ENCODE measurements at regions not wholly inside any gene's neighbourhood (a gene's known extent, or its start where the extent isn't known, plus 50 kb on each side); places are given as distances from the start of the nearest gene placed in this dataset.

GRCh38 chr4:123559955-123560871 is 163.6 kb downstream of the SPRY1 start:
- in situ Hi-C loops (cut with HindIII; ENCODE audit: low pct_ligation_motif_present, low sequenced_read_pairs), result no loop called here
- Histone ChIP-seq H3K27ac (no peak overlapping the region), H3K4me3 (ENCODE audit: low read depth, low read length) (no peak overlapping the region), H3K27me3 (replicated peaks) (no peaks in the 10 kb centered on the region), H3K36me3 (replicated peaks) (no peaks in the 10 kb centered on the region)
- peak; percentile 3 for DNase-seq
- TF ChIP-seq CTCF (IDR thresholded peaks at IDR 0.05; ENCODE audit: low read depth, low read length, missing control alignments), result no peak

GRCh38 chr4:123561525-123561924 is 164.9 kb downstream of the SPRY1 start:
- Histone ChIP-seq H3K36me3 (replicated peaks) (no peaks in the 10 kb centered on the region), H3K27me3 (replicated peaks) (no peaks in the 10 kb centered on the region), H3K27ac (no peak overlapping the region), H3K4me3 (ENCODE audit: low read depth, low read length) (no peak overlapping the region)
- DNase-seq, result no peak
- no peak for TF ChIP-seq CTCF (IDR thresholded peaks at IDR 0.05; ENCODE audit: low read depth, low read length, missing control alignments)
- in situ Hi-C loops (cut with HindIII; ENCODE audit: low pct_ligation_motif_present, low sequenced_read_pairs), result no loop called here

GRCh38 chr4:123562994-123563750 is 166.6 kb downstream of the SPRY1 start:
- Histone ChIP-seq H3K4me3 (ENCODE audit: low read depth, low read length) (no peak overlapping the region), H3K27me3 (replicated peaks) (no peaks in the 10 kb centered on the region), H3K36me3 (replicated peaks) (no peaks in the 10 kb centered on the region), H3K27ac (no peak overlapping the region)
- no peak for TF ChIP-seq CTCF (IDR thresholded peaks at IDR 0.05; ENCODE audit: low read depth, low read length, missing control alignments)
- in situ Hi-C loops (cut with HindIII; ENCODE audit: low pct_ligation_motif_present, low sequenced_read_pairs), result no loop called here
- no peak for DNase-seq

GRCh38 chr4:123564758-123565346 is 168.3 kb downstream of the SPRY1 start:
- peak; percentile 97 for TF ChIP-seq CTCF (IDR thresholded peaks at IDR 0.05; ENCODE audit: low read depth, low read length, missing control alignments)
- peak; percentile 63 for DNase-seq
- no peak overlapping the region for H3K4me3 ChIP-seq (ENCODE audit: low read depth, low read length)
- no peaks in the 10 kb centered on the region for H3K27me3 ChIP-seq (replicated peaks)
- H3K27ac ChIP-seq, result no peak overlapping the region
- in situ Hi-C loops (cut with HindIII; ENCODE audit: low pct_ligation_motif_present, low sequenced_read_pairs), result no loop called here
- no peaks in the 10 kb centered on the region for H3K36me3 ChIP-seq (replicated peaks)

- Histone ChIP-seq H3K4me3 (ENCODE audit: low read depth, low read length) (no peak overlapping the region), H3K27me3 (replicated peaks) (no peaks in the 10 kb centered on the region), H3K36me3 (replicated peaks) (no peaks in the 10 kb centered on the region), H3K27ac (no peak overlapping the region)
- no peak for DNase-seq
- in situ Hi-C loops (cut with HindIII; ENCODE audit: low pct_ligation_motif_present, low sequenced_read_pairs), result no loop called here
- TF ChIP-seq CTCF (IDR thresholded peaks at IDR 0.05; ENCODE audit: low read depth, low read length, missing control alignments), result no peak
Observed at GRCh38 chr4:123568936-123569335, 172.3 kb downstream of the SPRY1 start.

Measured in brain microvascular endothelial cell (primary cell).